ENCODE measurements at regions not wholly inside any gene's neighbourhood (a gene's known extent, or its start where the extent isn't known, plus 50 kb on each side); places are given as distances from the start of the nearest gene placed in this dataset.

DNA sequence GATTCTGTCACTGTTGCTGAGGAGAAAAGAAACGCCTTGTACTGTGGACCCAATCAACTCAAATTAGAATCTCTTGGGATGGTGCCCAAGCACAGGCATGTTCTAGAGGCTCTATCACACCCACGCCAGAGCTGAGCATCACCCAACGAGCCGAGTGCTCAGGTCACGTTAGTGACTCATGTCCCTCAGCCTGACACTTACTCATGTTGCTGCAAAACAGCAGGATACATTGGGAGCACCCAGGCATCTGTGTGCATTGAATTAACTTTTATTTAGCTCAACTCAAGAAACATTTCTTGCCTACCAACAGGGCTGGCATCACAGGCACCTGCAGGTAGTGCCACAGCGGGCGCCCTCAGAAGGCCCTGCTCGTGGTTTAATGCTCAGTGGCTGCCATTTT, 149.8 kb downstream of the ETS2 start:
- DNase-seq (ENCODE audit: low spot score) (no peak), ATAC-seq (ENCODE audit: low read depth) (peak; percentile 69)
- H3K4me1 ChIP-seq (ENCODE audit: insufficient read depth, poor library complexity, severe bottlenecking), result peaks cover 25% of the 10 kb centered on the region

DNA sequence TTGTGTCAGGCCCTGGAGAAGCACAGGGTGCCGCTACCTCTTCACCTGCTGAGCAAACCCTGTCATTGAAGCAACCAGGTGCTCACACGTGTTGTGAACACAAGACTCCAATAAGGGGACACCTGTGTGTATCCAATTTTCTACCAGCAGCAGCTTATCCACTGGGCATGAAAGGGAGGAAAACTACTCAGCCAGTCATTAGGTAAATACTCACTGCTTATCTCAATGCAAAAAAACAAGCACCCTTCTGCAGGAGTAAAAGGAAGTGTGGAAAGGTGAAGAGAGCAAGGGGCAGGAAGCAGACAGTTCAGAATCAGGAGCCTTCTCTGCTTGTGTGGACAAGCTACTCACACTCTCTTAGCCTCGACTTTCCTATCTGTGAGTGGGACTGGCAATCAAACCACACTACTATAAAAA, 148.9 kb downstream of the ETS2 start:
- H3K36me3 ChIP-seq (ENCODE audit: low read depth), result no peaks in the 10 kb centered on the region
- DNase-seq (ENCODE audit: low spot score), result no peak
- no peak overlapping the region for H3K4me3 ChIP-seq (ENCODE audit: severe bottlenecking)
- no peaks in the 10 kb centered on the region for H3K9me3 ChIP-seq (ENCODE audit: severe bottlenecking)
- TF ChIP-seq, protein P1, sequence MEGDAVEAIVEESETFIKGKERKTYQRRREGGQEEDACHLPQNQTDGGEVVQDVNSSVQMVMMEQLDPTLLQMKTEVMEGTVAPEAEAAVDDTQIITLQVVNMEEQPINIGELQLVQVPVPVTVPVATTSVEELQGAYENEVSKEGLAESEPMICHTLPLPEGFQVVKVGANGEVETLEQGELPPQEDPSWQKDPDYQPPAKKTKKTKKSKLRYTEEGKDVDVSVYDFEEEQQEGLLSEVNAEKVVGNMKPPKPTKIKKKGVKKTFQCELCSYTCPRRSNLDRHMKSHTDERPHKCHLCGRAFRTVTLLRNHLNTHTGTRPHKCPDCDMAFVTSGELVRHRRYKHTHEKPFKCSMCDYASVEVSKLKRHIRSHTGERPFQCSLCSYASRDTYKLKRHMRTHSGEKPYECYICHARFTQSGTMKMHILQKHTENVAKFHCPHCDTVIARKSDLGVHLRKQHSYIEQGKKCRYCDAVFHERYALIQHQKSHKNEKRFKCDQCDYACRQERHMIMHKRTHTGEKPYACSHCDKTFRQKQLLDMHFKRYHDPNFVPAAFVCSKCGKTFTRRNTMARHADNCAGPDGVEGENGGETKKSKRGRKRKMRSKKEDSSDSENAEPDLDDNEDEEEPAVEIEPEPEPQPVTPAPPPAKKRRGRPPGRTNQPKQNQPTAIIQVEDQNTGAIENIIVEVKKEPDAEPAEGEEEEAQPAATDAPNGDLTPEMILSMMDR (IDR thresholded peaks at IDR 0.05; ENCODE audit: poor library complexity, severe bottlenecking), result no peak
- no peak overlapping the region for H3K27ac ChIP-seq (ENCODE audit: poor library complexity, severe bottlenecking)
- ATAC-seq (ENCODE audit: low read depth), result no peak
- H3K4me1 ChIP-seq (ENCODE audit: insufficient read depth, poor library complexity, severe bottlenecking), result peaks cover 25% of the 10 kb centered on the region
- no peaks in the 10 kb centered on the region for H3K27me3 ChIP-seq (ENCODE audit: insufficient read depth, poor library complexity, severe bottlenecking)

More for the DNA sequence above, 149.8 kb downstream of the ETS2 start:
- Histone ChIP-seq H3K27ac (ENCODE audit: poor library complexity, severe bottlenecking) (no peak overlapping the region), H3K9me3 (ENCODE audit: severe bottlenecking) (no peaks in the 10 kb centered on the region), H3K36me3 (ENCODE audit: low read depth) (no peaks in the 10 kb centered on the region), H3K4me3 (ENCODE audit: severe bottlenecking) (no peak overlapping the region), H3K27me3 (ENCODE audit: insufficient read depth, poor library complexity, severe bottlenecking) (no peaks in the 10 kb centered on the region)
- TF ChIP-seq, protein P1 (IDR thresholded peaks at IDR 0.05; ENCODE audit: poor library complexity, severe bottlenecking), result no peak

DNA sequence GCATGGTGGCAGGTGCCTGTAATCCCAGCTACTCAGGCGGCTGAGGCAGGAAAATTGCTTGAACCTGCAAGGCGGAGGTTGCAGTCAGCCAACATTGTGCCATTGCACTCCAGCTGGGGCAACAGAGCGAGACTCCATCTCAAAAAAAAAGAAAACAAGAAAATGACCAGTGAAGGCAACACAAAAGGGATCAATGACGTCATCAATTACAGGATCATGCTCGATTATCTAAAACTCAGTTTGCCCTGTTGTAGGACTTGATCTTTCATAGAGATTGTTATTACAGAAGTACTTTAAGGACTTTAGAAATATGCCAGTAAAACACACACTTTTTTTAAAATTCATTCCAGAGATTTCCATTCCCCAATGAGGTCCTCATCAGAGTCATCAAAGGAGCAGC, 147.8 kb downstream of the ETS2 start:
- H3K36me3 ChIP-seq (ENCODE audit: low read depth), result no peaks in the 10 kb centered on the region
- H3K4me1 ChIP-seq (ENCODE audit: insufficient read depth, poor library complexity, severe bottlenecking), result peaks cover 16% of the 10 kb centered on the region
- no peaks in the 10 kb centered on the region for H3K9me3 ChIP-seq (ENCODE audit: severe bottlenecking)
- no peak overlapping the region for H3K27ac ChIP-seq (ENCODE audit: poor library complexity, severe bottlenecking)
- TF ChIP-seq, protein P1 (IDR thresholded peaks at IDR 0.05; ENCODE audit: poor library complexity, severe bottlenecking), result no peak
- ATAC-seq (ENCODE audit: low read depth) (no peak), DNase-seq (ENCODE audit: low spot score) (no peak)
- no peak overlapping the region for H3K4me3 ChIP-seq (ENCODE audit: severe bottlenecking)
- no peaks in the 10 kb centered on the region for H3K27me3 ChIP-seq (ENCODE audit: insufficient read depth, poor library complexity, severe bottlenecking)

DNA sequence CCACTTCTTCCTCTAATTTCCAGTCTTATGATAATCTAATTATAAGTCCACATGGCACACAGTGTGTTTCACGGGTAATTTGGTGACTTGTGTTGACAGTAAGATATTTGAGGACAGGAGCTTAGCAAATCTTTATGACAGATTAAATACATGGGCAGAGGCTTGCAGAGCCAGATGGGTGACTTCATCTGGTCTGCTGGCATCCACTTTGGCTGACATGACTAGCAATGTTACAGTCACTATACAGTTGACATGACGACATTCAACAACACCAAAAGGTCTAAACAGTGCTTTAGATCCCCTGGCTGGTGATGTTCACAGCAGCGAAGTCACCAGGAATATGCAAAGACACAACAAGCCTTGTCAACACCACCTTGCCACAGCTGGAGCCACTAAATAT, 147.2 kb downstream of the ETS2 start:
- TF ChIP-seq, protein P1 (IDR thresholded peaks at IDR 0.05; ENCODE audit: poor library complexity, severe bottlenecking), result no peak
- Histone ChIP-seq H3K9me3 (ENCODE audit: severe bottlenecking) (no peaks in the 10 kb centered on the region), H3K4me1 (ENCODE audit: insufficient read depth, poor library complexity, severe bottlenecking) (peaks cover 16% of the 10 kb centered on the region), H3K27me3 (ENCODE audit: insufficient read depth, poor library complexity, severe bottlenecking) (no peaks in the 10 kb centered on the region), H3K36me3 (ENCODE audit: low read depth) (no peaks in the 10 kb centered on the region), H3K4me3 (ENCODE audit: severe bottlenecking) (no peak overlapping the region), H3K27ac (ENCODE audit: poor library complexity, severe bottlenecking) (no peak overlapping the region)
- DNase-seq (ENCODE audit: low spot score), result no peak
- ATAC-seq (ENCODE audit: low read depth), result no peak

DNA sequence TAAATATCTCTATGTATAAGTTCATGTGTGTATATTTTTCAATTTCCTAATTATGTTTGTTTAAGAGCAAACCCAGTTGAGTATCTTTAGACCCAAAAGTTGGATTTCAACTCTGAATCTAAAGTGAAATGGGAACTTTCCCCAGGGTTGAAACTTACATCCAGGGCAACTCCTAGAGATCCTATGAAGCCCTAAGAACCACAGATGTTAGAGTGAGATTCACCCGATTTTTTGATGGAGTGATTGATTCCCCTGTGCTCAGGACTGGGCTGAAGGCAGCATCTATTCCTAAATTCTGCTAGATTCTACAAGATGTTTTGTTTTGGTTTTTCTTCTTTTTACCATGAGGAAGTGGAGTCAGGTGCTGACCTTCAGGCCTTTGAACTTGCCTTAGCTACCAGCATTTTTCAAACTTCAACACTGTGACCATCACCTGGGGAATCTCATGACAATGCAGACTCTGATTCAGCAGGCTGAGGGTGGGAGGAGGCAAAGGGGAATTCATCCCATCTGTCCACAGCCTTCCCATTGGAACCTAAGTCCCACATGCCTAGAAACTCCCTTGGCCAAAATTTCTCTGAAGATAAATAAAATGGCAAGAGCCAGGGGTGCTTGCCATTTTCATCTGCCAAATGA, 145.5 kb downstream of the ETS2 start:
- TF ChIP-seq, protein P1 (IDR thresholded peaks at IDR 0.05; ENCODE audit: poor library complexity, severe bottlenecking), result no peak
- H3K4me3 ChIP-seq (ENCODE audit: severe bottlenecking), result no peak overlapping the region
- H3K27me3 ChIP-seq (ENCODE audit: insufficient read depth, poor library complexity, severe bottlenecking), result no peaks in the 10 kb centered on the region
- no peaks in the 10 kb centered on the region for H3K36me3 ChIP-seq (ENCODE audit: low read depth)
- peak overlapping the region; percentile 46 for H3K27ac ChIP-seq (ENCODE audit: poor library complexity, severe bottlenecking)
- no peaks in the 10 kb centered on the region for H3K9me3 ChIP-seq (ENCODE audit: severe bottlenecking)
- DNase-seq (ENCODE audit: low spot score), result no peak
- H3K4me1 ChIP-seq (ENCODE audit: insufficient read depth, poor library complexity, severe bottlenecking), result peaks cover 9% of the 10 kb centered on the region
- ATAC-seq (ENCODE audit: low read depth), result no peak
